WI38 (cell line): ENCODE measurements at regions not wholly inside any gene's neighbourhood (a gene's known extent, or its start where the extent isn't known, plus 50 kb on each side); places are given as distances from the start of the nearest gene placed in this dataset.
"Not testable (repeated sequence)": the region's sequence is repeated elsewhere in the genome, so short reads cannot be mapped to it uniquely, and the experiment has no call there.

Experiments
- H3K4me3 ChIP-seq: 2 replicates; pipeline ENCODE4 v1.5.1; 2011; ENCODE audit warnings: low read depth, mild to moderate bottlenecking, control low read depth, low read length
- CTCF ChIP-seq: IDR thresholded peaks from 2 replicates; pipeline ENCODE4 v1.5.1; 2012; ENCODE audit warnings: low read depth, mild to moderate bottlenecking, control low read depth, low read length

- TF ChIP-seq CTCF = no peak
- no peak overlapping the region for H3K4me3 ChIP-seq
Observed at GRCh38 chr5:100401149-100401548, 134.0 kb upstream of the FAM174A start.

DNA sequence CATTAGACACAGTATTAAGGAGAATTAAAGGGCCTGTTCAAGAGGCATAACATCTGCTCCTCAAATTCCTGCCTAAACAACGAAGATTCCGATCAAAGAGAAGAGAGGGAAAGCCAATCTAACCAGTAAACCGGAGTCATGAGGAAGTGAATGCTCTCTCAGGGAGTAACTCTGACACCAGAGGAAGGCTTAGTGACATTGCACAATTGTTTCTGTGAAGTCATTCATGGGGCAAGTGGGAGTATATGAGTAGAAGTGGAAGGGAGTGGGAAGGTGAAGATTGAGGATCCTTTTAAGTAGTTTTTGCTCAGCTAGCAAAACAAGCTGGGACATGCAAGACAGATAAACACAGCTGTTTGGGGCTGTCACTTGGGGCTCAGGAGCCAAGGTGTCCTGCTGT, 136.4 kb upstream of the FAM174A start:
- not testable (repeated sequence) for H3K4me3 ChIP-seq

DNA sequence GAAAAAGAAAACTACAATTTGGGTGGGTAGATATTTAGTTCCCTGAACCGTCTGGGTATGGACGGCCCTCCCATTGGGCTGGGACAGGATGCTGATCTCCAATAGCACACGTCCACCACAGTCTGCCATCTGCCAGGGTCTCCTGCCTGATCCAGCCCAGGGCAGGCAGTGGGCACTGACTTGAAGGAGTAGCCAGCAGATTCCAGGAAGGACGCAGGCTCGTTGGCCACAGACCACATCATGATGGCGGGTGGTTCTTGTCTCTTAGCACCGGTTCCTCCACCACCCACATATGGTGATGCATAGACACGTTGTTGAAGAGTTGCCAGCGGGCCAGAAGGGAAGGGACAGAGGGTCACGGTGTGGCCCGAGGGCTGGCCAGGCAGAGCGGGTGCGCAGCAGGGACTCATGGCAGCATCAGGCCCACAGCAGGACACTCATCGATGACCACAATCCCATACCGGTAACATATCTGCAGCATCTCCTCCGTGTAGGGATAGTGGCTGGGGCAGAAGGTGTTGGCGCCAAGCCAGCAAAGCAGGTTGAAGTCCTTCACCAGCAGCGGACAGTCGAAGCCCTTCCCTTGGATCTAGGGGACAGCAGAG, 155.8 kb upstream of the FAM174A start:
- H3K4me3 ChIP-seq = not testable (repeated sequence)

DNA sequence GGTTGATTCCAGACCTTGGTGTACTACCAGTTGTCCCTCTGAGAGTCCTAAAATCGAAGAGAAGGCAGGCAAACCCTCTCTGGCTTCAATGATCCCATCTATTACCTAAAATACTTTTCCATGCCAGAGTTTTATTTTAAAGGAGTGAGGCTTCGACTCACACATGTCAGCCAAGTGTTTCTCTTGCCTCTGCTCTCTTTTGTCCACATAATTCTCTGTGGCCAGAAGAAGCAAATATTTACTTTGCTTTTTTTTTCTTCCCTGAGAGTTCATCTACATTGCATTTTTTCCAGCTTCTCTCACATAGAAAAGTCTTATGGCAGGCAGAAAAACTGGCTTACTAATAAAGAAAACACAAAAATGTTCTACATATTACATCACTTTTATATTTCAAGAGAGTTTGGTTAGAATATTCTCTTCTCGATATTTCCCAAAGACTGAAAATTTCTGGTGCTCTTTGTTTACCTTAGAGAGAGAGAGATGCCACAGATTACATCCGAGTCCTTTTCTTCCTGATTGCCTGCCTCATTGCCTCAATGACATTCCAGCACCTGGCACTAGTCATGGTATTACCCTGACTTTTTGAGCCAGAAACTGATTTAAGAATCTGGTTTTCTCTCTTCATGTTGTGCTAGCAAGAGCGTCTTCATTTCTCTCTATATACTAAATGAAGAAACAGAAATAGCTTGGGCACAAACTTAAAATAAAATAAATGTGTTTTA, 170.3 kb upstream of the FAM174A start:
- not testable (repeated sequence) for H3K4me3 ChIP-seq

- H3K4me3 ChIP-seq = not testable (repeated sequence)
Observed at GRCh38 chr5:100364343-100364742, 170.8 kb upstream of the FAM174A start.

DNA sequence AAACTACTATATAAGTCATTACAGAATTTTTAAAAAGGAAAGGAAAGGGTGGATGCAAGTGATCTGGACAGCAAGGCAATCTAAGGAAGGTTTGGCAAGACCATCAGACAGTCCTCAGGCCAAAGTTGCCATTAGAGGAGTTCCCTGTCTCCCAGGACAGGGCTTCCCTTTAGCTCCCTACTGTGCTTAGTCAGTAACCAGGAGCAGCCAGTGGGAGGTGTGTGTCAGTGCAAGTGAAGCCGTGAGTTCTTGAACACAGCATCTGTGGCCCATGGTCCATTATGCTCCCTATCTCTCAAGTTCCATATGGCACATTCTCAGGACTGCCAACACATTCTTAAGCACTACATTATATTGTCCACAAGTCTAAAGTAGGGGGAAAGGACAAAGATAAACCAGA, 175.2 kb upstream of the FAM174A start:
- H3K4me3 ChIP-seq = not testable (repeated sequence)

DNA sequence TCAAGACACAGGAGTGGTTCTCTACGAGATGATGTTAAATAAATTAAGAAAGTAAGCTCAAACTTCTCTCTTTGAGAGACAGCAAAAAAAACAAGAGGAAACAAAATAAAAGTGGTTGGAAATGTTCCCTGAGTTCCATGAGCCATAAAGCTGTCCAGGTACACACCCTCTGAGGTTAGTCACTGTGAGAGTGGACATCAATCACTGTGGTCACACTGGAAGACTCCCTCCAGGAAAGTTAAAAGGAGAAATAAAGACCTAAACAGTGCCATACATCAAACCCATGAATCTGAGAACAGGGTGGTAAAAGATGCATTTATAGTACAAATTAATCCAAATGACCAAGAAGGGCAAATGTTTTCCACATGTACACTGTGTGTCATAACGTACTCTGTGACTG, 188.9 kb upstream of the FAM174A start:
- H3K4me3 ChIP-seq = not testable (repeated sequence)

DNA sequence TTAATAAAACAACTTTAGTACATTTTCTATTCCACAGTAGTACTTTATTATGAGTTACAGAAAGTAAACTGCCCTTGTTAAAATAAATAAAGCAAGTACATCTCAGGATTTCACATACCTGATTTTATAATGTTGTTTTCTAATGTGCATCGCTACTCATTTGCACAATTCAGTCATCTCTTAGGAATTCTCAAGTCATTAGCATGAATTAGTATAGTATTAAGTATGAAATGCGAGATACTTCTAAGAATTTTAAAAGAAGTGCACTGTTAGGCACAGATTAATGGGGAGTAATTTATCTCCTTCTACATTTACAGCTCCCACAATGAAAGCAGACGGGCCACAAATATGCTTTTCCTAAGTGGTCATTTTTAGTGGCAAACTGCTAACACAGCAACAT, 193.7 kb upstream of the FAM174A start:
- H3K4me3 ChIP-seq = not testable (repeated sequence)

DNA sequence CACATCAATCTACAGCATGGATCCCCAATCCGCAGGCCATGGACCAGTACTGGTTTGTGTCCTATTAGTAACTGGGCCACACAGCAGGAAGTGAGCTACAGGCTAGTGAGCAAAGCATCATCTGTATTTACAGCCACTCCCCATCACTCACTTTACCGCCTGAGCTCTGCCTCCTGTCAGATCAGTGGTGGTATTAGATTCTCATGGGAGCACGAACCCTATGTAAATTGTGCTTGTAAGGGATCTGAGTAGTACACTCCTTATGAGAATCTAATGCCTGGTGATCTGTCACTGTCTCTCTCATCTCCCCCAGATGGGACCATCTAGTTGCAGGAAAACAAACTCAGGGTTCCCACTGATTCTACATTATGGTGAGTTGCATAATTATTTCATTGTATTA, 212.7 kb upstream of the FAM174A start:
- TF ChIP-seq CTCF = no peak
- H3K4me3 ChIP-seq = no peak overlapping the region

DNA sequence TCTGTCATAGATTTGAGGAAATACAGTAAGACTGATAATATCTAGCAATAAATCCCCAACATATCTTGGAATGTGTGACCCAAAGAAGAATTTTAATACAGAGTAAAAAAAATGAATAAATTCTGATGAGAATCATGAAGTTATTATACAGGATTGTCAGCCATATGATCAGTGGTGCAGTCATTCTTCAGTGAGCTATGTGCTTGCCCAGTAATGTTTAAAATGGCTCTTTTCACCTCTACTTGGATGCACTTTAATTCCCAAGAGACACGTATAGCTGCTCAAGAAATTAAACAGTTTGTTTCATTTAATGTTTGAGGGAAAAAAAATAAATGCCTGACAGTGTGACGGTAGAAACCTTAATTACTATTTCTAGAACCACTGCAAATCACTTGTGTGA, 215.3 kb upstream of the FAM174A start:
- H3K4me3 ChIP-seq = no peak overlapping the region
- TF ChIP-seq CTCF = no peak

DNA sequence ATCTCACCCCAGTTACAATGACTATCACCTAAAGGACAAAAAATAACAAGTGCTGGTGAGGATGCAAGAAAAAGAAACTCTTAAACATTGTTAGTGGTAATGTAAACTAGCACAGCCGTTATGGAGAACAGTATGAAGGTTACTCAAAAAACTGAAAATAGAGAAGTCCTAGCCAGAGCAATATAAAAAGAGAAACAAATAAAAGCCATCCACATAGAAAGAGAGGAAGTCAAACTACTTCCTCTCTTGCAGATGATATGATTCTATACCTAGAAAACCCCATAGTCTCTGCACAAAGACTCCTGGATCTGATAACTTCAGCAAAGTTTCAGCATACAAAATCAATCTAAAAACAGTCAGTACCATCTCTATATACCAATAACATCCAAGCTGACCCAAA, 221.5 kb upstream of the FAM174A start:
- H3K4me3 ChIP-seq = no peak overlapping the region
- TF ChIP-seq CTCF = no peak
